HFFc6 (cell line): ENCODE measurements at regions not wholly inside any gene's neighbourhood (a gene's known extent, or its start where the extent isn't known, plus 50 kb on each side); places are given as distances from the start of the nearest gene placed in this dataset.

ENCODE experiments used
- DNase-seq: peaks from one replicate; pipeline ENCODE4 v3.0.0-alpha.2; 2018
- H3K27ac Mint-ChIP-seq: 2 replicates; pipeline ENCODE4 v1.8.0; 2020; ENCODE audit warnings: mild to moderate bottlenecking, mixed read lengths
- H3K27me3 Mint-ChIP-seq: 2 replicates; pipeline ENCODE4 v1.8.0; 2021; ENCODE audit warnings: mild to moderate bottlenecking, moderate library complexity, mixed read lengths; ENCODE audit not compliant: insufficient read depth
- H3K36me3 Mint-ChIP-seq: 2 replicates; pipeline ENCODE4 v1.8.0; 2021; ENCODE audit warnings: low read depth, mixed read lengths
- H3K4me1 Mint-ChIP-seq: 2 replicates; pipeline ENCODE4 v1.8.0; 2020; ENCODE audit warnings: low read depth, mixed read lengths
- H3K4me3 Mint-ChIP-seq: 2 replicates; pipeline ENCODE4 v1.8.0; 2020; ENCODE audit warnings: mild to moderate bottlenecking, moderate library complexity, mixed read lengths
- H3K9me3 Mint-ChIP-seq: 2 replicates; pipeline ENCODE4 v1.8.0; 2020; ENCODE audit warnings: mild to moderate bottlenecking, mixed read lengths
- CTCF ChIP-seq: fragments of 200-600 bp; sonication (generic); IDR thresholded peaks from 2 replicates; pipeline ENCODE4 v1.5.0; 2021; ENCODE audit warnings: antibody characterized with exemption, mild to moderate bottlenecking

- no peak for DNase-seq
- H3K4me3 Mint-ChIP-seq, result no peak overlapping the region
- H3K27ac Mint-ChIP-seq, result no peak overlapping the region
- peaks cover 4% of the 10 kb centered on the region for H3K36me3 Mint-ChIP-seq
- peaks cover 23% of the 10 kb centered on the region for H3K9me3 Mint-ChIP-seq
- H3K27me3 Mint-ChIP-seq, result no peaks in the 10 kb centered on the region; the same call in 1 of the 2 replicates
- no peak for TF ChIP-seq CTCF
- H3K4me1 Mint-ChIP-seq, result no peaks in the 10 kb centered on the region
These were observed 129.8 kb downstream of the MEX3B start for GRCh38 chr15:81915990-81916389.

GRCh38 chr15:81914734-81915256 lies 131.0 kb downstream of the MEX3B start:
- Mint-ChIP-seq H3K4me3 (no peak overlapping the region), H3K27me3 (no peaks in the 10 kb centered on the region), H3K36me3 (peaks cover 4% of the 10 kb centered on the region), H3K9me3 (peaks cover 17% of the 10 kb centered on the region), H3K4me1 (no peaks in the 10 kb centered on the region), H3K27ac (no peak overlapping the region)
- TF ChIP-seq CTCF, result no peak
- DNase-seq, result no peak

DNA sequence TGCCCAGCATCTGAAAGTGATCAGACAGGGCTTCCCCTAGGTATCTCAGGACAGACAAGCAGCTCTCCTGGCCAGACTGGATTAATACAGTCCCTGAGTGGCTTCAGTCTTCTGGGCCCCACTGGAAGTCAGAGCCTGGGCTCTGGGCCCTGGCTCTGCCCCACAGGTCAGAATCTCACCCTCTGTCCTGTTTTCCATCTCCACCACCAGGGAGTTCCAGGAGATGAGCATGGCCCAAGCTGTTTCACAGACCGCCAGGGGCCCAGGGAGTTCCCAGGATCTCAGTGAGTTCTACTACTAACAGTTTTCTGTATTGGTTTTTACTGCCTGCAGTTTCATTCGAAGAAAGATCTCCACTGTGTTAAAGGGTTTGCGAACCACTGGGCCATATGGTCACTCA lies 131.5 kb downstream of the MEX3B start:
- TF ChIP-seq CTCF, result no peak
- Mint-ChIP-seq H3K4me1 (no peaks in the 10 kb centered on the region), H3K9me3 (peaks cover 12% of the 10 kb centered on the region), H3K27me3 (no peaks in the 10 kb centered on the region), H3K36me3 (peaks cover 4% of the 10 kb centered on the region), H3K4me3 (no peak overlapping the region), H3K27ac (no peak overlapping the region)
- no peak for DNase-seq

DNA sequence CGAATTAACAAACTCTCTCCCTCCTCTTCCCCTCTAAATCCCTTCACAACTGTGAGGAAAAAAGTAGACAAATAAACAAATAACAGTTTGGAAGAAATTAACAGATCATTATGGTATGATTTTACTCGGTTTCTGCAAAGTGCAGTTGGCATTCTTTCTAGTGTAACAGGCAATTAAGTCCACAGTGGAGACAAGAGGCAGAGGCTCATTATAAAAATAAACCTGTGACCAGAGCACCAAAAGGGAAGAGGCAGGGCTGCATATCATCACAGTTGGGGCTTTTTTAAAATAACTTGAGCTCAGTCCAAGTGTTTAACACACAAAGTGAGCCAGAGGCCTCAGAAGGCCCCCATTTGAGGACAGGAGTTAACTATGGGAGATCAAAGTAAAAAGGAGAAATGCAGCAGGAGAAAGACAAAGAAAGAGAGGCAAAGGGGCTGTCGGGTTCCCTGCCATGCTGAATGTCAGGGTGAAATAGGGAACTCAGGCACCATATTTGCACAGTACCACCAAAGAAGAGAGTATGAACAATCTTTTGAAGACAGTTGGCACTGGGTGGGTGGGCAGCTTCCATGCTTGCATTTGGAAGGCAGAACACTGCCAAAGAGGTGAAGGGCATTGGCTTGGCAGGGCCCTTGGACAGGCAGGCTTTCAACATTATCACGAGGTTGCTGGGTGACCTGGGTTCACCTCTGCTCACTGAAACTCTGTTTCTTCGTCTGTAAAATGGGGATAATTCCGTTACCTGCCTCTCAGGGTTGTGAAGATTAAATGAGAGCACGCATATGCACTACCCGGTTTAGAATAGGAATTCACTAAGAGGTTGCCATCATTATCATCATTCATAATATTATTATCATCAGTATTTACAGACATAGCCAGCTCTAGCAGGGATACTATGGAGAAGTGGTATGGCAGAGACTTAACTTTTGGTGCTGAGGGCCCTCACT lies 134.5 kb downstream of the MEX3B start:
- Mint-ChIP-seq H3K27ac (no peak overlapping the region), H3K9me3 (no peaks in the 10 kb centered on the region), H3K27me3 (no peaks in the 10 kb centered on the region; the same call in 1 of the 2 replicates), H3K4me3 (no peak overlapping the region), H3K4me1 (no peaks in the 10 kb centered on the region), H3K36me3 (no peaks in the 10 kb centered on the region)
- no peak for DNase-seq
- no peak for TF ChIP-seq CTCF

GRCh38 chr15:81910355-81911021 lies 135.3 kb downstream of the MEX3B start:
- no peak overlapping the region for H3K4me3 Mint-ChIP-seq
- no peaks in the 10 kb centered on the region for H3K9me3 Mint-ChIP-seq
- no peaks in the 10 kb centered on the region for H3K4me1 Mint-ChIP-seq
- H3K36me3 Mint-ChIP-seq, result no peaks in the 10 kb centered on the region
- TF ChIP-seq CTCF, result no peak
- no peak overlapping the region for H3K27ac Mint-ChIP-seq
- no peaks in the 10 kb centered on the region; the same call in 1 of the 2 replicates for H3K27me3 Mint-ChIP-seq
- DNase-seq, result no peak
